Thyroid gland (tissue), 4 donors: ENCODE measurements at regions not wholly inside any gene's neighbourhood (a gene's known extent, or its start where the extent isn't known, plus 50 kb on each side); places are given as distances from the start of the nearest gene placed in this dataset.
"Not testable (repeated sequence)": the region's sequence is repeated elsewhere in the genome, so short reads cannot be mapped to it uniquely, and the experiment has no call there.

Experiments
- POLR2A ChIP-seq, 2 donors: fragments of 450-650 bp; IDR thresholded peaks; one replicate each; pipeline ENCODE4 v1.6.1; 2017; ENCODE audit warnings: antibody characterized with exemption in 2 of 2, mild to moderate bottlenecking in 2 of 2, moderate library complexity in 1 of 2
- TF ChIP-seq, protein P1 (sequence below), 6 experiments: fragments of 200-600 bp in 3 of 6; fragments of 450-650 bp in 3 of 6; sonication (generic) in 3 of 6; IDR thresholded peaks; one replicate each; pipeline ENCODE4 v1.5.1; 2016 to 2019; ENCODE audit warnings: antibody characterized with exemption in 6 of 6, mild to moderate bottlenecking in 2 of 6, inconsistent platforms in 1 of 6, moderate library complexity in 1 of 6

DNA sequence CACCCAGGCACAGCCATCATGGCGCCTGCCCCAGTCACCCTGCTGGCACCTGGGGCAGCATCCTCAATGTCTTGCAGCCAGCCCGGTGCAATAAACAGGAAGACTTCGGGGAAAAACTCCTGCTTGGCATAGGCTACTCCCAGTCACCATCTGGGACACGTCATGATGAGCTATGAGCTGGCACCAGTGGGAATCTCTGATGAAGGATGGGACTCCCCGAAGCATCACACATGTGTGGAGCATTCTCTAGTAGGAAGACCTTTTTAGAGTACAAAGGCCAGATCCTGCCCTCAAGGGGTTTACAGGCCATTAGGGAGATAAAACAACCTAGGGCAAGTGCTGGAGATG, 208.0 kb upstream of the IRF2BP2 start:
- TF ChIP-seq, protein P1, sequence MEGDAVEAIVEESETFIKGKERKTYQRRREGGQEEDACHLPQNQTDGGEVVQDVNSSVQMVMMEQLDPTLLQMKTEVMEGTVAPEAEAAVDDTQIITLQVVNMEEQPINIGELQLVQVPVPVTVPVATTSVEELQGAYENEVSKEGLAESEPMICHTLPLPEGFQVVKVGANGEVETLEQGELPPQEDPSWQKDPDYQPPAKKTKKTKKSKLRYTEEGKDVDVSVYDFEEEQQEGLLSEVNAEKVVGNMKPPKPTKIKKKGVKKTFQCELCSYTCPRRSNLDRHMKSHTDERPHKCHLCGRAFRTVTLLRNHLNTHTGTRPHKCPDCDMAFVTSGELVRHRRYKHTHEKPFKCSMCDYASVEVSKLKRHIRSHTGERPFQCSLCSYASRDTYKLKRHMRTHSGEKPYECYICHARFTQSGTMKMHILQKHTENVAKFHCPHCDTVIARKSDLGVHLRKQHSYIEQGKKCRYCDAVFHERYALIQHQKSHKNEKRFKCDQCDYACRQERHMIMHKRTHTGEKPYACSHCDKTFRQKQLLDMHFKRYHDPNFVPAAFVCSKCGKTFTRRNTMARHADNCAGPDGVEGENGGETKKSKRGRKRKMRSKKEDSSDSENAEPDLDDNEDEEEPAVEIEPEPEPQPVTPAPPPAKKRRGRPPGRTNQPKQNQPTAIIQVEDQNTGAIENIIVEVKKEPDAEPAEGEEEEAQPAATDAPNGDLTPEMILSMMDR (IDR thresholded peaks at IDR 0.05): not testable (repeated sequence)
- TF ChIP-seq POLR2A (IDR thresholded peaks at IDR 0.05): not testable (repeated sequence)
